HG02885 (cell line): ENCODE measurements at regions not wholly inside any gene's neighbourhood (a gene's known extent, or its start where the extent isn't known, plus 50 kb on each side); places are given as distances from the start of the nearest gene placed in this dataset.

ENCODE experiments used
- ATAC-seq: cut with Tn5 transposase; IDR thresholded peaks from one replicate; pipeline ENCODE4 v1.9.1; 2021; ENCODE audit warnings: mild to moderate bottlenecking; ENCODE audit not compliant: unreplicated experiment, poor library complexity

GRCh38 chr10:29131952-29132547 is 156.8 kb upstream of the LYZL1 start:
- no peak for ATAC-seq

GRCh38 chr10:29132551-29133111 is 156.2 kb upstream of the LYZL1 start:
- no peak for ATAC-seq

- no peak for ATAC-seq
Observed at GRCh38 chr10:29135337-29135736, 153.5 kb upstream of the LYZL1 start.

GRCh38 chr10:29136411-29136810 is 152.5 kb upstream of the LYZL1 start:
- ATAC-seq: no peak

GRCh38 chr10:29140151-29140550 is 148.7 kb upstream of the LYZL1 start:
- no peak for ATAC-seq

GRCh38 chr10:29140991-29141390 is 147.9 kb upstream of the LYZL1 start:
- ATAC-seq: no peak

GRCh38 chr10:29141761-29142160 is 147.1 kb upstream of the LYZL1 start:
- ATAC-seq: no peak

GRCh38 chr10:29142516-29143314 is 146.2 kb upstream of the LYZL1 start:
- no peak for ATAC-seq

- no peak for ATAC-seq
Observed at GRCh38 chr10:29144126-29144525, 144.7 kb upstream of the LYZL1 start.

GRCh38 chr10:29146311-29147100 is 142.4 kb upstream of the LYZL1 start:
- ATAC-seq: no peak

- ATAC-seq: no peak
Observed at GRCh38 chr10:29150010-29150409, 138.9 kb upstream of the LYZL1 start.

- no peak for ATAC-seq
Observed at GRCh38 chr10:29151005-29151404, 137.9 kb upstream of the LYZL1 start.

- no peak for ATAC-seq
Observed at GRCh38 chr10:29157321-29157720, 131.5 kb upstream of the LYZL1 start.

- no peak for ATAC-seq
Observed at GRCh38 chr10:29158066-29158465, 130.8 kb upstream of the LYZL1 start.

- ATAC-seq: no peak
Observed at GRCh38 chr10:29160150-29160617, 128.7 kb upstream of the LYZL1 start.

GRCh38 chr10:29163746-29164145 is 125.1 kb upstream of the LYZL1 start:
- ATAC-seq: no peak

GRCh38 chr10:29166713-29167112 is 122.2 kb upstream of the LYZL1 start:
- no peak for ATAC-seq

- no peak for ATAC-seq
Observed at GRCh38 chr10:29169021-29169420, 119.8 kb upstream of the LYZL1 start.

- ATAC-seq: no peak
Observed at GRCh38 chr10:29171717-29172116, 117.2 kb upstream of the LYZL1 start.

- ATAC-seq: no peak
Observed at GRCh38 chr10:29174389-29174788, 114.5 kb upstream of the LYZL1 start.
